ENCODE measurements at regions not wholly inside any gene's neighbourhood (a gene's known extent, or its start where the extent isn't known, plus 50 kb on each side); places are given as distances from the start of the nearest gene placed in this dataset.

GRCh38 chr5:51821697-51822096, 438.4 kb downstream of the ISL1 start:
- H3K36me3 Mint-ChIP-seq (ENCODE audit: low read depth), result no peaks in the 10 kb centered on the region
- H3K27ac Mint-ChIP-seq, result no peak overlapping the region
- H3K27me3 Mint-ChIP-seq (ENCODE audit: low read depth, poor library complexity), result no peaks in the 10 kb centered on the region
- DNase-seq, result no peak
- H3K4me3 Mint-ChIP-seq, result no peak overlapping the region
- H3K4me1 Mint-ChIP-seq, result no peaks in the 10 kb centered on the region
- H3K9me3 Mint-ChIP-seq, result no peaks in the 10 kb centered on the region
- TF ChIP-seq CTCF (IDR thresholded peaks at IDR 0.05), result no peak

DNA sequence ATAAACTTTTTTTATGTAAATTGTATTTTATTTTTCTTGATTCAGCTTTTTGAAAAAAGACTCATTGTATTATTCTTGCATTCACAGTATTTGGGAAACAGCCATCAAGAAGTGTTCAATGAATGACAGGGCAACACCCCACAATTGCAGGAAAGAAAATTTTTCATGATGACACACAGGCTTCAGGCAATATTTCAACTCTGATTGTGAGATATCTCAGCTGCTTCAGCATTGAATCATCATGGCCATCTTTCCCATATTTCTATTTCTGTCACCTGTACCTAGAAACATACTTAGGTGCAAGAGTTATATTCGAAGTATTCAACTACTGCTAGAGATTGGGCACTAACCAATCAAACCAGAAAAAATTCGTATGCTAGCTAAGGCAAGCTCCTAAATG, 446.0 kb downstream of the ISL1 start:
- no peak for DNase-seq
- no peak overlapping the region for H3K4me3 Mint-ChIP-seq
- no peaks in the 10 kb centered on the region for H3K36me3 Mint-ChIP-seq (ENCODE audit: low read depth)
- no peaks in the 10 kb centered on the region for H3K4me1 Mint-ChIP-seq
- H3K27ac Mint-ChIP-seq, result no peak overlapping the region
- TF ChIP-seq CTCF (IDR thresholded peaks at IDR 0.05), result no peak
- H3K9me3 Mint-ChIP-seq, result no peaks in the 10 kb centered on the region
- peaks cover 4% of the 10 kb centered on the region for H3K27me3 Mint-ChIP-seq (ENCODE audit: low read depth, poor library complexity)

DNA sequence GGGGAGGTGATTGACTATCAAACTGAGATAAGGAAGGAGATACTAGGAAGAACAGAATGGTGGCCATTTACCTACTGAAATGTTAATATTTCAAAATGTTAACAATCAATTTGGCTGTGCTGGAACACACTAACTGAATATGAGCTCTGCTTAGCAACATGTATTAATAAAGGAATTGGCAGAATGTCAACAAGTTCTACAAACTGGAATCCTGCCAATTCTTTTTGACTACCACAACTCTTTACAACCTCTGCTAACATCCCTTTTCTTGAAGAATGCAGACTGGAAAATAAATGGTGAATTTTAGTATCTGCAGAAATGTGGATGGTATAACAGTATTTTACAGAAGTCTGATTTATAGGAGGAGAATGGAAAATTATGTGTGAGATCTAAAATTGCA, 446.4 kb downstream of the ISL1 start:
- no peak for TF ChIP-seq CTCF (IDR thresholded peaks at IDR 0.05)
- H3K4me3 Mint-ChIP-seq, result no peak overlapping the region
- peaks cover 4% of the 10 kb centered on the region for H3K27me3 Mint-ChIP-seq (ENCODE audit: low read depth, poor library complexity)
- no peaks in the 10 kb centered on the region for H3K4me1 Mint-ChIP-seq
- H3K27ac Mint-ChIP-seq, result no peak overlapping the region
- H3K36me3 Mint-ChIP-seq (ENCODE audit: low read depth), result no peaks in the 10 kb centered on the region
- no peaks in the 10 kb centered on the region for H3K9me3 Mint-ChIP-seq
- no peak for DNase-seq

DNA sequence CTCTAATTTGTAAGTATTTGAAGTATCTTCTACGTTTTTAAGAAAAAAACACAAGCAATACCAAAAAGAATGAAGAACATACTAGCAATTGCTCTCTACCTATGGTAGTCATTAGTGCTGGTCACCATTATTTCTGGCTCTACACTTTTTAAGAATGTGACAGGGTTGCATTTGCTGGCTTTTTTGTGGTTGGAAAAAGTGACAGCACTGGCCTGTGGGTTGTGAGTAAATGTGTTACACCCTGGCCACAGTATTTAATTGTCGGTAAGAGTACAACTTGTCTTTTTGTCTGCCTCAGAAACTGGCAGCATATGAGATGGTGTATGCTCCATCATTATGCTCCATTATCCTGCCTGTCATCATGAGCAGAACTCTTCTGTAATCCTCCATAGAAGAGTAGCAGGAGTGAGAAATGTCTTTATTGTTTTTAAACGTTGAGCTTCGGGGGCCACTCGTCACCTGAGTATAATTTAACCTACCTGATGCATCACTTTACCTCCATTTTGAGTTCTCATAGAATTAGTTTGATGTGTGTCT, 449.8 kb downstream of the ISL1 start:
- H3K27ac Mint-ChIP-seq, result no peak overlapping the region
- no peaks in the 10 kb centered on the region for H3K9me3 Mint-ChIP-seq
- H3K4me1 Mint-ChIP-seq, result no peaks in the 10 kb centered on the region
- no peaks in the 10 kb centered on the region for H3K36me3 Mint-ChIP-seq (ENCODE audit: low read depth)
- no peak overlapping the region for H3K4me3 Mint-ChIP-seq
- no peak for DNase-seq
- TF ChIP-seq CTCF (IDR thresholded peaks at IDR 0.05), result no peak
- peaks cover 4% of the 10 kb centered on the region for H3K27me3 Mint-ChIP-seq (ENCODE audit: low read depth, poor library complexity)

DNA sequence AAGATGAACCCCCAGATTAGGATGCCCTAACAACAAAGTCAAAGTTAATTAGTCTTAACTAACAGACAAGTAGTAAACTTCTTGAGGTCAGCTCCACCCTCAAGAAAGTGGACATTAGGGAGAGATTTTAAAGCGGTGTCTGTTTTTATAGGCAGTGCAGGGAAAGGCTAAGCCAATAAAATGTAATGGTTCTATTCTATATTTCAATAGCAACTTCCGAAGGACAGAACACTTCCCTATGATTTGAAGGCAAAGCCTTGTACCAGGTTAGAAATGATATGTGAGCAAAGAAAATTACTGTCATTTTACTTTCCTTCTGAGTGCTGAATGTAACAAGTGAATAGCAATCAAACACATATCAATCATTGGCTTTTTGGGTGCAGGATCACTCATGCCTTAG, 455.2 kb downstream of the ISL1 start:
- Mint-ChIP-seq H3K9me3 (peaks cover 5% of the 10 kb centered on the region), H3K4me3 (no peak overlapping the region), H3K27ac (no peak overlapping the region), H3K36me3 (ENCODE audit: low read depth) (no peaks in the 10 kb centered on the region), H3K4me1 (peaks cover 10% of the 10 kb centered on the region), H3K27me3 (ENCODE audit: low read depth, poor library complexity) (no peaks in the 10 kb centered on the region)
- no peak for DNase-seq
- no peak for TF ChIP-seq CTCF (IDR thresholded peaks at IDR 0.05)

DNA sequence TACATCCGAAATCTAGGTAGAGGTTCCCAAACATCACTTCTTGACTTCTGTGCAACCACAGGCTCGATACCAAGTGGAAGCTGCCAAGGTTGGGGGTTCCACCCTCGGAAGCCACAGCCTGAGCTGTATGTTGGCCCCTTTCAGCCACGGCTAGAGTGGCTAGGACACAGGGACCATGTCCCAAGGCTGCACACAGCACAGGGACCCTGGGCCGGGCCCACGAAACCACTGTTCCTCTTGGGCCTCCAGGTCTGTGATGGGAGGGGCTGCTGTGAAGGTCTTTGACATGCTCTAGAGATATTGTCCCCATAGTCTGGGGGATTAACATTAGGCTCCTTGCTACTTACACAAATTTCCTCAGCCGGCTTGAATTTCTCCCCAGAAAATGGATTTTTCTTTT, 460.6 kb downstream of the ISL1 start:
- DNase-seq, result no peak
- peaks cover under 1% of the 10 kb centered on the region for H3K4me1 Mint-ChIP-seq
- no peaks in the 10 kb centered on the region for H3K36me3 Mint-ChIP-seq (ENCODE audit: low read depth)
- H3K4me3 Mint-ChIP-seq, result no peak overlapping the region
- peaks cover 5% of the 10 kb centered on the region for H3K9me3 Mint-ChIP-seq
- TF ChIP-seq CTCF (IDR thresholded peaks at IDR 0.05), result no peak
- H3K27ac Mint-ChIP-seq, result no peak overlapping the region
- no peaks in the 10 kb centered on the region for H3K27me3 Mint-ChIP-seq (ENCODE audit: low read depth, poor library complexity)

Data from nephron progenitor cell (in vitro differentiated cells).